H1 (cell line): ENCODE measurements at regions not wholly inside any gene's neighbourhood (a gene's known extent, or its start where the extent isn't known, plus 50 kb on each side); places are given as distances from the start of the nearest gene placed in this dataset.

Experiments
- CTCF ChIA-PET: fragments of 300-600 bp; sonication (Branson Sonifier 250); formaldehyde crosslinking; loops from one replicate; lab custom pipeline; 2021; ENCODE audit not compliant: partially characterized antibody; lab: Charles Lee
- POLR2A ChIA-PET: fragments of 300-600 bp; sonication (Branson Sonifier 250); formaldehyde crosslinking; loops from one replicate; lab custom pipeline; 2021; ENCODE audit warnings: inconsistent platforms; ENCODE audit not compliant: partially characterized antibody; lab: Charles Lee
- DNase-seq, 2 experiments: peaks; one replicate each; pipeline versions ENCODE4 v3.0.0 to v3.0.0-alpha.2; 2010 to 2022; ENCODE audit warnings: low spot score in 2 of 2, low read depth in 1 of 2, mixed read lengths in 1 of 2
- FAIRE-seq: peaks from 2 replicates; lab custom pipeline; 2011; peaks lifted over from hg19 to GRCh38; lab: Jason Lieb, UNC
- H2AFZ ChIP-seq: 2 replicates; pipeline ENCODE4 v1.8.1; 2012; ENCODE audit warnings: low read length, inconsistent platforms
- H2AK5ac ChIP-seq: 2 replicates; pipeline ENCODE4 v1.6.1; 2013; ENCODE audit warnings: low read depth, low read length
- H2BK120ac ChIP-seq: replicated peaks from 2 replicates; pipeline ENCODE3; 2013; ENCODE audit warnings: low read depth, low read length, inconsistent platforms
- H2BK12ac ChIP-seq: 2 replicates; pipeline ENCODE4 v1.6.1; 2013; ENCODE audit warnings: low read depth, low read length
- H2BK15ac ChIP-seq: 2 replicates; pipeline ENCODE4 v1.6.1; 2013; ENCODE audit warnings: low read length
- H2BK20ac ChIP-seq: 2 replicates; pipeline ENCODE4 v1.6.1; 2013; ENCODE audit warnings: low read length
- H2BK5ac ChIP-seq: 2 replicates; pipeline ENCODE4 v1.6.1; 2013; ENCODE audit warnings: low read depth, low read length
- H3K14ac ChIP-seq: 2 replicates; pipeline ENCODE4 v1.6.1; 2013; ENCODE audit warnings: inconsistent platforms; ENCODE audit not compliant: insufficient read length
- H3K18ac ChIP-seq: 2 replicates; pipeline ENCODE4 v1.6.1; 2013; ENCODE audit warnings: low read length; ENCODE audit errors: extremely low read depth
- H3K23ac ChIP-seq: 2 replicates; pipeline ENCODE4 v1.6.1; 2013; ENCODE audit warnings: inconsistent platforms; ENCODE audit not compliant: insufficient read length
- H3K23me2 ChIP-seq: 2 replicates; pipeline ENCODE4 v1.6.1; 2013; ENCODE audit warnings: low read depth, low read length
- H3K27ac ChIP-seq: 2 replicates; pipeline ENCODE4 v1.6.1; 2011; ENCODE audit warnings: low read depth, low read length, inconsistent platforms
- H3K27me3 ChIP-seq, 4 experiments: replicated peaks in 1 of 4; 1 replicate in 1 of 4; 2 replicates in 3 of 4; pipeline versions ENCODE4 v1.6.1 to v1.8.1; 2011 to 2013; ENCODE audit warnings: low read length in 3 of 4, mild to moderate bottlenecking in 3 of 4, inconsistent platforms in 2 of 4, mixed read lengths in 2 of 4, moderate library complexity in 1 of 4; ENCODE audit not compliant: control insufficient read depth in 3 of 4, insufficient read depth in 3 of 4; ENCODE audit errors: extremely low read depth in 1 of 4
- H3K36me3 ChIP-seq, 4 experiments: 2 replicates each; pipeline versions ENCODE4 v1.6.1 to v1.8.1; 2011 to 2013; ENCODE audit warnings: mild to moderate bottlenecking in 4 of 4, low read length in 3 of 4, moderate library complexity in 2 of 4, control low read depth in 1 of 4, inconsistent platforms in 1 of 4; ENCODE audit not compliant: insufficient read depth in 4 of 4, control insufficient read depth in 2 of 4
- H3K4ac ChIP-seq: replicated peaks from 2 replicates; pipeline ENCODE3; 2013; ENCODE audit warnings: low read length, low read depth, mixed read lengths, inconsistent platforms; ENCODE audit not compliant: insufficient read length
- H3K4me1 ChIP-seq, 4 experiments: replicated peaks in 1 of 4; 1 replicate in 1 of 4; 2 replicates in 3 of 4; pipeline versions ENCODE4 v1.6.1 to v1.8.1; 2011 to 2013; ENCODE audit warnings: low read length in 3 of 4, inconsistent platforms in 2 of 4, mixed read lengths in 1 of 4; ENCODE audit not compliant: insufficient read depth in 4 of 4, control insufficient read depth in 3 of 4
- H3K4me2 ChIP-seq, 2 experiments: 2 replicates each; pipeline versions ENCODE4 v1.6.1 to v1.8.1; 2011 to 2013; ENCODE audit warnings: low read depth in 2 of 2, low read length in 2 of 2, control low read depth in 1 of 2, inconsistent platforms in 1 of 2, mild to moderate bottlenecking in 1 of 2; ENCODE audit not compliant: insufficient read depth in 1 of 2
- H3K4me3 ChIP-seq, 4 experiments: fragments of 200-600, 300-600 bp in 1 of 4; sonication (generic), shearing (Covaris generic), sonication (Bioruptor Twin) in 1 of 4; 2 replicates each; pipeline versions ENCODE4 v1.5.1 to v1.8.1; 2011 to 2016; ENCODE audit warnings: low read length in 4 of 4, low read depth in 3 of 4, control low read depth in 2 of 4, inconsistent platforms in 2 of 4, mild to moderate bottlenecking in 2 of 4, mixed read lengths in 1 of 4, moderate library complexity in 1 of 4; ENCODE audit not compliant: insufficient read depth in 2 of 4; ENCODE audit errors: extremely low read depth in 1 of 4
- H3K56ac ChIP-seq: replicated peaks from 2 replicates; pipeline ENCODE3; 2013; ENCODE audit warnings: low read depth, mild to moderate bottlenecking, mixed read lengths, low read length, inconsistent platforms; ENCODE audit not compliant: insufficient read length
- H3K79me1 ChIP-seq: 2 replicates; pipeline ENCODE4 v1.6.1; 2013; ENCODE audit warnings: low read depth, low read length, control low read depth
- H3K79me2 ChIP-seq, 2 experiments: 2 replicates each; pipeline versions ENCODE4 v1.6.1 to v1.8.1; 2012 to 2013; ENCODE audit warnings: low read length in 2 of 2, mild to moderate bottlenecking in 2 of 2, inconsistent platforms in 1 of 2; ENCODE audit not compliant: insufficient read depth in 2 of 2, control insufficient read depth in 1 of 2
- H3K9ac ChIP-seq, 4 experiments: replicated peaks in 1 of 4; 1 replicate in 1 of 4; 2 replicates in 3 of 4; pipeline versions ENCODE4 v1.6.1 to v1.8.1; 2011 to 2013; ENCODE audit warnings: low read depth in 3 of 4, low read length in 3 of 4, control low read depth in 2 of 4, mild to moderate bottlenecking in 2 of 4, moderate library complexity in 2 of 4, inconsistent platforms in 1 of 4; ENCODE audit errors: extremely low read depth in 1 of 4
- H3K9me3 ChIP-seq, 2 experiments: 2 replicates each; pipeline versions ENCODE4 v1.6.1 to v1.8.1; 2012 to 2013; ENCODE audit warnings: mild to moderate bottlenecking in 2 of 2, moderate library complexity in 2 of 2, control low read depth in 1 of 2, inconsistent platforms in 1 of 2, low read depth in 1 of 2, low read length in 1 of 2, mixed read lengths in 1 of 2; ENCODE audit not compliant: insufficient read depth in 2 of 2
- H4K20me1 ChIP-seq, 2 experiments: replicated peaks in 1 of 2; 2 replicates each; pipeline versions ENCODE3 to v1.8.1; 2011 to 2013; ENCODE audit warnings: inconsistent platforms in 2 of 2, low read length in 2 of 2, mild to moderate bottlenecking in 1 of 2; ENCODE audit not compliant: insufficient read depth in 2 of 2, control insufficient read depth in 1 of 2
- H4K5ac ChIP-seq: 2 replicates; pipeline ENCODE4 v1.6.1; 2013; ENCODE audit warnings: low read length, low read depth, mixed read lengths, inconsistent platforms; ENCODE audit not compliant: insufficient read length
- H4K8ac ChIP-seq: 2 replicates; pipeline ENCODE4 v1.8.0; 2013; ENCODE audit warnings: mild to moderate bottlenecking, moderate library complexity, low read length, inconsistent platforms; ENCODE audit not compliant: insufficient read depth; ENCODE audit errors: extremely low read depth
- H4K91ac ChIP-seq: replicated peaks from 2 replicates; pipeline ENCODE3; 2013; ENCODE audit warnings: low read length, mixed read lengths, inconsistent platforms; ENCODE audit not compliant: insufficient read length
- BRCA1 ChIP-seq: IDR thresholded peaks from 2 replicates; pipeline ENCODE4 v1.6.1; 2012; ENCODE audit warnings: low read depth, low read length, improper control_type of control experiment
- CBX8 ChIP-seq: fragments of 300-800, 300-1000 bp; sonication (generic); IDR thresholded peaks from 2 replicates; pipeline ENCODE4 v1.7.1; 2016; ENCODE audit warnings: low read depth, low read length, borderline replicate concordance
- CTBP2 ChIP-seq: IDR thresholded peaks from 2 replicates; pipeline ENCODE4 v1.7.0; 2011; ENCODE audit warnings: borderline replicate concordance, mild to moderate bottlenecking, moderate library complexity, mixed read lengths, low read length; ENCODE audit not compliant: insufficient read depth, insufficient read length
- EZH2 ChIP-seq: fragments of 200-600 bp; sonication (generic); IDR thresholded peaks from 2 replicates; pipeline ENCODE4 v1.7.1; 2012; ENCODE audit warnings: low read depth, mild to moderate bottlenecking, moderate library complexity, low read length, inconsistent platforms; ENCODE audit not compliant: severe bottlenecking
- JUN ChIP-seq: IDR thresholded peaks from 2 replicates; pipeline ENCODE4 v1.6.1; 2011; ENCODE audit warnings: low read depth, mild to moderate bottlenecking, improper control_type of control experiment, low read length
- KDM1A ChIP-seq: fragments of 200-600, 300-600 bp; sonication (generic); IDR thresholded peaks from 2 replicates; pipeline ENCODE4 v1.7.1; 2016; ENCODE audit warnings: mild to moderate bottlenecking, low read length, borderline replicate concordance
- KDM4A ChIP-seq: IDR thresholded peaks from one replicate; pipeline ENCODE4 v1.7.1; 2012; ENCODE audit warnings: low read depth, mild to moderate bottlenecking, moderate library complexity, low read length, inconsistent platforms; ENCODE audit not compliant: severe bottlenecking
- NANOG ChIP-seq: IDR thresholded peaks from 2 replicates; pipeline ENCODE4 v1.6.1; 2011; ENCODE audit warnings: low read length, low read depth, mild to moderate bottlenecking, inconsistent platforms; ENCODE audit not compliant: insufficient read depth, poor library complexity, severe bottlenecking
- RBBP5 ChIP-seq: IDR thresholded peaks from 2 replicates; pipeline ENCODE4 v1.7.1; 2012; ENCODE audit warnings: low read depth, mild to moderate bottlenecking, inconsistent platforms, low read length, moderate library complexity, borderline replicate concordance
- RFX5 ChIP-seq: IDR thresholded peaks from 2 replicates; pipeline ENCODE4 v1.6.1; 2011; ENCODE audit warnings: low read depth, low read length, improper control_type of control experiment, borderline replicate concordance
- SAP30 ChIP-seq: fragments of 300-600 bp; sonication (generic); IDR thresholded peaks from 2 replicates; pipeline ENCODE4 v1.7.1; 2012; ENCODE audit warnings: low read length, moderate library complexity, mild to moderate bottlenecking, inconsistent platforms; ENCODE audit not compliant: insufficient read depth, insufficient replicate concordance

GRCh38 chr22:20655623-20656022 lies 118.3 kb upstream of the SERPIND1 start:
- H3K4me3 ChIP-seq: no peak overlapping the region
- H3K4ac ChIP-seq: no peak overlapping the region
- H3K18ac ChIP-seq: no peak overlapping the region
- H4K91ac ChIP-seq: no peak overlapping the region
- no peak overlapping the region for H3K14ac ChIP-seq
- H2AK5ac ChIP-seq: no peak overlapping the region
- no peak overlapping the region for H3K4me2 ChIP-seq
- H3K36me3 ChIP-seq: no peaks in the 10 kb centered on the region
- no peak overlapping the region for H3K27ac ChIP-seq
- H2BK5ac ChIP-seq: no peak overlapping the region
- H2BK15ac ChIP-seq: no peak overlapping the region
- H3K4me1 ChIP-seq: no peaks in the 10 kb centered on the region
- TF ChIP-seq CTBP2 (no peak), SAP30 (no peak), RBBP5 (no peak), EZH2 (no peak), CBX8 (no peak), NANOG (no peak), BRCA1 (no peak), KDM4A (no peak), RFX5 (no peak), KDM1A (no peak), JUN (no peak)
- H4K5ac ChIP-seq: no peak overlapping the region
- H3K23ac ChIP-seq: no peak overlapping the region
- no peak overlapping the region for H2BK20ac ChIP-seq
- no peaks in the 10 kb centered on the region for H4K20me1 ChIP-seq
- no peaks in the 10 kb centered on the region; the same call in 1 of the 2 replicates for H3K23me2 ChIP-seq
- FAIRE-seq (no peak), DNase-seq (no peak)
- H3K27me3 ChIP-seq: no peaks in the 10 kb centered on the region
- no peaks in the 10 kb centered on the region for H3K79me2 ChIP-seq
- H3K9me3 ChIP-seq: no peaks in the 10 kb centered on the region
- H2BK12ac ChIP-seq: no peak overlapping the region
- H4K8ac ChIP-seq: no peak overlapping the region
- no peak overlapping the region for H2BK120ac ChIP-seq
- no peaks in the 10 kb centered on the region for H3K79me1 ChIP-seq
- no peak overlapping the region for H3K9ac ChIP-seq
- no peak overlapping the region for H2AFZ ChIP-seq
- H3K56ac ChIP-seq: no peak overlapping the region
- ChIA-PET CTCF (no interaction called here), POLR2A (no interaction called here)
